ENCODE measurements at regions not wholly inside any gene's neighbourhood (a gene's known extent, or its start where the extent isn't known, plus 50 kb on each side); places are given as distances from the start of the nearest gene placed in this dataset.

- TF ChIP-seq CTCF (conservative IDR thresholded peaks at IDR 0.05 in 1 of 2, IDR thresholded peaks at IDR 0.05 in 1 of 2; ENCODE audit: low read depth in 1 of 2, low read length in 2 of 2): no peak
- TF ChIP-seq EZH2 (IDR thresholded peaks at IDR 0.05; ENCODE audit: low read length, missing control alignments): no peak
Observed at GRCh38 chr2:82665691-82666090, 1793.4 kb downstream of the SUCLG1 start.

All from fibroblast of lung (primary cell).